Activated CD4-positive, alpha-beta T cell treated with anti-CD3 and anti-CD28 coated beads for 24 hours (primary cell): ENCODE measurements at regions not wholly inside any gene's neighbourhood (a gene's known extent, or its start where the extent isn't known, plus 50 kb on each side); places are given as distances from the start of the nearest gene placed in this dataset.
"Not testable (repeated sequence)": the region's sequence is repeated elsewhere in the genome, so short reads cannot be mapped to it uniquely, and the experiment has no call there.

Experiments
- DNase-seq, 2 donors: peaks; one replicate each; pipeline ENCODE4 v3.0.0-alpha.2; 2020; ENCODE audit warnings: low read depth in 2 of 2

DNA sequence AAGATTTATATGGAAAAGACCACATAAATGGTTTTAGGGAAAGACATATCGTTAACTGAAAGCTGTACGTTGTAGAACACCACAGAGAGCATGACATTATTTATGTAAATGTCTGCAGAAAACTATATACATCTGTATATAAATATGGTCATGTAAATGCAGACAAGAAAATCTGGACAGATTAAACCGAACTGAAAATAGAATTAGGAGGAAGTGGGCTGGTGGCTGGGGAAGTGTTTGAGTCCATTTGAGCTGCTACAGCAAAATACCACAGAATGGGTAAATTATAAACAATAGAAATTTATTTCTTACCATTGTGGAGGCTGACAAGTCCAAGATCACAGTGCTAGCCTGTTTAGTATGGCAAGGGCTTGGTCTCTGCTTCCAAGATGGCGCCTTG, 56.3 kb upstream of the USP6NL start:
- no peak for DNase-seq

GRCh38 chr10:11663763-11664555, 52.5 kb upstream of the USP6NL start:
- DNase-seq, result no peak

DNA sequence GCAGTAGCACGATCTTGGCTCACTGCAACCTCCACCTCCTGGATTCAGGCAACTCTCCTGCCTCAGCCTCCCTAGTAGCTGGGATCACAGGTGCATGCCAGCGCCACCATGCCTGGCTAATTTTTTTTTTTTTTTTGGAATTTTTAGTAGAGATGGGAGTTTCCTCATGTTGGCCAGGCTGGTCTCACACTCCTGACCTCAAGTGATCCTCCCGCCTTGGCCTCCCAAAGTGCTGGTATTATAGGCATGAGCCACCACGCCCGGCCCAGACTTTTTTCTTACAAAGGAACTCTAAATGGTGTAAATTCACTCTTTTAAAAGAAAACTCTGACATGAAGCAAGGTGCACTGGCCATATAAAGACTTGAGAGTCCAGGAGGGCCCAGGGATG, 51.7 kb upstream of the USP6NL start:
- not testable (repeated sequence) for DNase-seq

DNA sequence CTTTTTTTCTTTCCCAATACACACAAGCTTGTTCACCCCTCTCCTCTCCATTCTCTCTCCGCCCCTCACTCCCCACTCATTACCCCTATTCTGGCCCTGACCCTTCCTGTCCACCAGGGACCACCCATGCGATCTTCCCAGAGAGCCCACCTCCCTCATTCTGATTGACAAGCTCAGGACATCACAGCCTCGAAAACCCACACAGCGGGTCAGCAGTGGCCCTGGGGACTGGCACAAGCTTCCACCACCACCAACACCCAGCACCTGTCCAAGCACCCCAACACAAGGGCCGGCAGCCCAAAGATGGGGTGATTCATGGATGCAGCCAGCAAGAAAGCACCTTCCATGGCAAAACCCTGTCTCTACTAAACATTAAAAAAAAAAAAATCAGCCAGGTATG, 50.0 kb upstream of the USP6NL start:
- DNase-seq, result no peak
